8988T (cell line): ENCODE measurements at regions not wholly inside any gene's neighbourhood (a gene's known extent, or its start where the extent isn't known, plus 50 kb on each side); places are given as distances from the start of the nearest gene placed in this dataset.

ENCODE experiments used
- DNase-seq: peaks from one replicate; pipeline ENCODE4 v3.0.0; 2011

DNA sequence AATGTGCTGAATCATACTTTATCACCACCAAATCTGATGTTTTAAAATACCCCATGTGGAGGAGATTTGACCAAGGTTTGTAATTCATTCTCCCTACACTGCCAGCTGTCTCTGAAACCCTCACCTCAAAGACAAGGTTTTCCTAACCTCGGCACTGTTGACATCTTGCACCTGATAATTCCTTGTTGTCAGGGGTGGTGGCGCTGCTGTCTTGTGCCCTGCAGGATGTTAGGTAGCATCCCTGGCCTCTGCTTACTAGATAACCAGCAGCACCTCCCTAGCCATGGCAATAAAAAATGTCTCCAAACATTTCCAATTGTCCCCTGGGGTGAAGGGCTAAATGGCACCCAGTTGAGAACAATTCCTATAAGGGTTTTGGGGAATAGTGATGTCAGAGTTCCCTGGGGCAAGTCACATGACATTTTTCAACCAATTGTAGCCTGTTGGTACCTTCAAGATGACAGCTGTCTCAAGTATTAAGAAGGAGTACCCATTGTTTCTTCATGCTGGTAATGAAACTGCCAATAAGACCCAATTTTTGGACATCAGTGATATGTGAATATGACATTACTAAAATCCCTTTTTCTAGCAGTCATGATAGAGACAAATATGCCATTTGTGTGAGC is 160.6 kb upstream of the PLCXD3 start:
- no peak for DNase-seq

DNA sequence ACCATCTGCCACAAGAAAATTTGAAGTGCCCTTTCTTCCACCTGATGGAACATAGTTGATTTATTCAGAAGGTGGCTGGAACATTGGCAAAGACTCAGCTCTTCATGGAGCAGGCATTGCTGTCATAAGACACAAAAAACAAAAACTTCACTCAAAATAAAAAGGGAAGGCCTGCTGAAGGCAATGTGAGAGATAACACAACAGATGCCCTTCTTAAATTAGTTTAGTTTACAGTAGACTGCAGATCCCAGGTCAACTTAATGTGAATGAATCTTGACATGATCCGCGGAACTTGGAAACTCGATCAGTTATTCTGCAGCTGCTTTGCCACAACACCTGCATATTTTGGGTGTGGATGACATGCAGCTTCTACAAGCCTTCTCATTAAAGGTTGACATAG is 159.8 kb upstream of the PLCXD3 start:
- no peak for DNase-seq

DNA sequence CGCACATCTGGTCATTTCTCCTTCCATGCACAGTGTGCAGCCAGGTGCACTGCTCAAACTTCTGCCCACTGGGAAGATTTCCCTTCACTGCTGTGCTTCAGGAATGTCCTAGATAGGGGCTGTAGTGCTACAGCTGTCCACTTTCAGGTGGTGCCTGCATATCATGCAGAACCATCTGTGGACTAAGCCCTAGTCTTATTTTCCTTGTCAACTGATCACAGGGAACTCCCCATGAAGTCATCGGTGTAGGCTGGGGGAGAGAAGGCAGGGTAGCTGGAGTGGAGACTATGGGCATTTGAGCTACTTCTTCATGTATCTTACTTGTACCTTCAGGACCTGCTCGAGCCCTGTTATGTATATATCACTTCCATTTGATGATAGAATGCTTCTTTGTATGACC is 150.9 kb upstream of the PLCXD3 start:
- DNase-seq, result no peak

DNA sequence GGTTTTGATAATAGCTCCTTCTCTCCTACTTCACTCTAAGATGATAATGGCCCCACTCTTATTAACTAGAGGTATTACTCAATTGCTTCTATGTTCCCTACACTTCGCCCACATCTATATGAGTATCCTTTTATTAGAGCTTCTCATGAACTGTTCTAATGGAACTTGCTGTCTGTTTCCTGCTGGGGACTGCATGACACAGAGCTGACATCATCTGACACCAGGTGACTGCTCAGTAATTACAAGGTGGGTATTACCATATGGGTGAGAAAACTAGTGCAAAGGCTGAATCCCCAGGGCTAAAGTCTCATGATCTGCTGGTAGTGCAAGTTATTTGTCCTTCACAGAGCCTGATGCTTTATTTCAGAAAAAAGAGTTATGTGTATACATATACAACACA is 146.2 kb upstream of the PLCXD3 start:
- DNase-seq, result no peak

DNA sequence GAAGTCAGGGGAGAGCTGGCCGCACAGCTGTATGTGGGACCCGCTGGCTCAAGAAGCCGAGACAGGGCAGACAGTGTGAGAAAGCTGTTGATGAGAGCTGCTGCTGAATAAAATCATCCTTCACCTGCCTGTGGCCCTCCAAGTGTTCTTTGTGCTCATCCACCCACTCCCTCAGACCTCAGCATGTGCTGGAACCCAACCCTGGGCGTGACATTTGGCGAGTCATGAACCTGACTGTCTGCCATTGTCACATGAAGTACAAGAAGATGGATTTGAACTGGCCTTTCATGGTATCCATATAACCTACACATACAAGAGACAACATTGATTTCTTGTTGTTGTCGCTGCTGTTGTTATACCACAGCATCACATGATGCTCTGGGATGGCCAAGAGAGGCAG is 139.7 kb upstream of the PLCXD3 start:
- no peak for DNase-seq

DNA sequence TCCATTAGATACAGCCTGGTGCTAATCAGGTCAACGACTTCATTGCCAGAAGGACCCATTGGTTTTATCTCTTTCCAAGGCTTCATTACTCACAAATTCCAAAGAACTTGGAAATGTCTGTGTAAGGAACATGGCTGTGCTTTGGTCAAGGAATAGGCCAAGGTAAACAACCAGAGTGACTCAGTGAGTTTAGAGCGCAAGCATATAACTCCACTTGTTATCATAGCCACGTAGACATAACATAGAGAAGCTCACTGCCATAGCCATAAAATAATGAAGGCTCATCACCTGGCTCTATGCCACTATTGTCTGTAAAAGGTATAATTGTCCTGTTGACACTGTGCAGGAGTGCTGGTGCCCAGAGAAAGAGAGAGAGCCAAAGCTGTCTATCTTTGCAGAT is 139.3 kb upstream of the PLCXD3 start:
- no peak for DNase-seq

DNA sequence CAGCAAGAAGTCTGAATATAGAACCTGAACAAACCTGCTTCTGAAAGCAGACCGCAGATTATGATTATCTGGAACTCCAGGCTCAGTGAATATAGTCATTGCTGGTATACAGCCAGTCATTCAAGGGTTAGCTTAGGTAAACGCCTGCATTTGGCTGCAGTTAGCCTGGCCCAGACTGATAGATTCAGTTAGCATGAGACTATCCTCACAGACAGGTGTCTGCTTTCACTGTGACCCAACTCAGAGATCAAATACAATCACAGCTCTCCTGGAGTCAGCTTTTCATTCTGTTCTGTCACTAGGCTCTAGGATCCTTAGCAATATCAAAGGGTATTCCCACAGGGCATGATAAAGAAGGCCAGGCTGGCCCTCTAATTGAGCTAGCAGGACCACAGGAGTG is 138.6 kb upstream of the PLCXD3 start:
- no peak for DNase-seq

DNA sequence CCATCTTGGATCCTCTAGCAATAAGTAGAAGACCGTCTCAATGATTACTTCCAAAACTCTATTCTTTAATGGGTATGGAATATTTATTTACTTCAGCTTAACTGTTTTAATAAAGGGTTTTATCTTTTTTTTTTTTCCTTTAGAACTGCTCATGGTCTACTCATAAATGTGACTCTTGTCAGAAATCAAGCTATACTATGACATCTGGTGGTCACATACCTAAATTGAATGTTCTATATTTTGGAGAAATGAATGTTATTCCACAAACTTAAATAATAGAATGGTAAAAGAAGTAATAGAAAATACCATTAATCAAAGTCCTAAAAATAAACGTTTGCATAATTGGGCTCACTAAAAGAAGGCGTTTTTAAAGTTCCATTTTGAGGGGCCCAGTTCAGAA is 131.2 kb upstream of the PLCXD3 start:
- DNase-seq, result no peak

DNA sequence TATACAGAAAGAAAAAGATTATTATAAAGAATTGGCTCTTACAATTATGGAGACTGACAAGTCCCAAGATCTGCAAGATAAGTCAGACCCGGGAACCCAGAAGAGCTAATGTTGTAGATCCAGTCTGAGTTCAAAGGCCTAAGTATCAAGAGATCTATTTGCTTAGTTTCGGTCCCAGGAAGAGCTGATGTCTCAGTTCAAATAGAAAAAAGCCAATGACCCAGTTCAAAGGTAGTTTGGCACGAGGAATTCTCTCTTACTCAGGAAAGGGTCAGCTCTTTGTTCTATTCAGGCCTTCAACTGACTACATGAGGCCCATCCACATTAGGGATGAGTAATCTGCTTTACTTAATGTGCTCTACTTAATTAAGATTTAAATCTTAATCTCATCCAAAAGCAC is 128.3 kb upstream of the PLCXD3 start:
- DNase-seq, result no peak

DNA sequence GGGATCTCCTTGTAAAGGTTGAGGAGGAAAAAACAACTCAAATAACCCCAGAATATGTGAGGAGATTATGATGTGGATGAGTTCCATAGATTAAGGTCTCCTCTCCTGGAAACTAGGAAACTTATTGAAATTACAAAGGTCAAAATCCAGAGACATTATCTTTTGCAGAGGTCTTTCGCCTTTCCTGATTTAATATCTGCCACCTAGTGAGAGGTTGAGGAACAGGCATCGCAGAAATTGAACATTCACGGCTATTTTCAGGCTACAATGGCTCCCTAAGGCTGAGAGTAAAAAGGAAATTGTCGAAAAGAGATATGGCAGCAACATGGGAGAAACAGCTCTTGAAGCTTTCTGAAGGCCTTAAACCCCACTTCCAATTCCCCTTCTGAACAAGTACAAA is 127.5 kb upstream of the PLCXD3 start:
- no peak for DNase-seq

DNA sequence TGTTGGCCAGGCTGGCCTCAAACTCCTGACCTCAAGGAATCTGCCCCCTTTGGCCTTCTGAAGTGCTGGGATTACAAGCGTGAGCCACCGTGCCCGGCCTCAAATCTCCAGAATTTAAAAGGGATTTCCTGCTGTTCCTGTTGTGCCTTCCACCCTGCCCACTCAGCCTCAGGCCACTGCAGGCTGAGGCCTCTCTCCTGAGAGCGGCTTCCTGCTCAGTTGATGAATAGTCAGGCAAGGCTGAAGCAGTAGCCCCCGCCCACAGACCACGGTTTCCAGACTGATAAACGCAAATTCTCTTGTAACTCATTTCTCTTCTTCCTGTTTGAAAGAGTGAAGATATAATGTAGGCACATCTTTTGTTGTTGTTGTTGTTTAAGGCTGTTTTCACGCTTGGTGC is 127.0 kb upstream of the PLCXD3 start:
- no peak for DNase-seq

DNA sequence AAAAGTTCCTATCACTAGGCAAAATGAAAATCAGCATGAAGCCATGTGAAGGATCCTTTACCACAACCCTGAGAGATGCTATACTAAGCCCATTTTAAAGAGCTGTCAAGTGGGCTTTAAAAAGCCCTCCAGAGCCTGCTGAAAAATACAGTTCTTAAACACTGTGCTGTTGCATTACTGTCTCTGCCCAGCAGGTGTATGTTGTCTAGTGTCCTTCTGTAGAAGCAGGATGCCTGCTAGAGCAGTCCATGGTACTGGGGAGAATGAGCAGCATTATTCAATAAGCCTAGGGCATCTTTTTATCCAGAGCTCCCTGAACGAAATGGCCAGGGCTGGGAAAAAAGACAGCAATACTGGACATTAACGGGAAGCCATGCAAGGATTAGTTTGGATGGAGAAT is 126.2 kb upstream of the PLCXD3 start:
- peak; percentile 8 for DNase-seq

DNA sequence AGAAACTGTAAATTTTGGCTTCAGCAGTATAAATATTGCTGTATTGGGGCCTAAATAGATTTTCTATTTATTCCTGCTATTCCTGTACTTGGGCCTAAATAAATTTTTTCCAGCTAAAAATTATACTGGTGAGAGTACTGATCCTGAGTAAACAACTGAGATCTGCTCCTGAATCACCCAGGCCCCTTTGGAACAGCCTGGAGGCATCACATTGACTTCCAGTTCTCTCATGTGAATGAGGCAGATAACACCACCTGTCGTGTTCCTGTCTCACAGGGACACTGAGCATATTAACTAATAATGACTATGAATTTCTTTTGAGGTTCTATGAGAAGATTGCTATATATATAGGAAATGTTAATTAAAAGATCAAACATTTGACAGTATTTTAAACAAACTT is 119.5 kb upstream of the PLCXD3 start:
- no peak for DNase-seq

DNA sequence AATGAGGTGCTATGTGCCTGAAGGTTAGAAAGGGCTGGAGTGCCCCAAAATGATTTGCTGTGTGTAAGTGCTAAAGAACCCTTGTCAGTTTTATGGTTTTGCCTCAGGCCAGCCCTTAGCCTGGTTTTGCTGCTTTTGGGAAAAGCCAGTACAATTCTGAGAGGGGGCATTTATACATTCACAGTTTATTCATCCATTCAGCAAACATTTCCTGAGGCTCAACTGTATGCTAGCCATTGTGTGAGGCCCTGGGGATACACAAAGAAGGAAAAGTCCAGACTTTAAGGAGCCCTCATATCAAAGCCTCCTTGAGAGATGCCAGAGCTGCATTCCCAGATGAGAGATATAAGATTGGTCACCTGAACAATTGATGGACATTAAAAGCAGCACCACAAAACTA is 115.2 kb upstream of the PLCXD3 start:
- DNase-seq, result no peak

DNA sequence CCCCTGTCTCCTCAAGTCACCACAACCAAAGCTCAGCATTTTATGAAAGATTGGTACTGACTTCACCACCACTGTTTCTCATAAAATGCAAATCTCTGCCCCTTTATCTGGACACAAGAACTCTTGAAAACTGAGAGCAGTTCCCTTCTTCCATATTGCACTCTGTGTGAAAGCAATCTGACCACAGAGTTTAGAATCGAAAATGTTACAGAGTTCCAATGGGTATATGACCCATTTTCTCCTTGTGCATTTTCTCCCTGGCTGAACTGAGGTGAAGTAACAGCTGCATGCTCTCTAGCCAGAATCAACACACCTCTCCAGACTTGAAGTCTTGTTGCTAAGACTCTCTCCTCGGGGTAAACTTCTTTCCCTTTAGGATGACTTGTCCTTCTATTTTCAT is 111.0 kb upstream of the PLCXD3 start:
- DNase-seq, result no peak

DNA sequence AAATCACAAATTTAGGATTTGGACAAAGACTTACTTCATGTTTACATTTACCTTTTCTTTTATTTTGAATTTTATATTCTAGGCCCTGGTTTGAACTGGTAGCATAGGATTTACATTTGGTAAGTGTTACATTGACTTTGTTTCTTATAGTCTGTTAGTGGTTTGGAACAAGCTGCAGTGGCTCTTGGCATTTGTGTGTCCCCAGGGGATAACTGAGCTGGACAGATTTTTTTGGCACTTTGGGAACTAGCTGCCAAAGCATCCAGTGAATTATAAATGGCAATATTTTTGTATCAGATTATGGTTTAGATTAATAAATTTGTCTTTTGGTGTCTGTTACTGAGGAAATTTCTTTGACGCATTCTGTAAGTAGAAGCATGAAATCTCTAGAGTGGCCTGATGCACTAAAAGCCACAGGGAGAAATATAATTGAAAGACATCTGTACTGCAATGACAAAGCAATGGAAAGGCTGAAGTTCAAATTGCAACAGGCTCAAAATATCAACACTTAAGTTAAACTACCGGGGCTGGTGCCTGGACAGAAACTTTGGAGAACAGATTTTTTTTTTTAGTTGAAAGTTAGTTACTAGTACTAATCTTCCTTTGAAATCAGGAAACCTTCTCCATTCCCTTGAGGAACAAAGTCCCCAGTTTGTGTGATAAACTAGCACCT is 107.6 kb upstream of the PLCXD3 start:
- DNase-seq, result no peak

DNA sequence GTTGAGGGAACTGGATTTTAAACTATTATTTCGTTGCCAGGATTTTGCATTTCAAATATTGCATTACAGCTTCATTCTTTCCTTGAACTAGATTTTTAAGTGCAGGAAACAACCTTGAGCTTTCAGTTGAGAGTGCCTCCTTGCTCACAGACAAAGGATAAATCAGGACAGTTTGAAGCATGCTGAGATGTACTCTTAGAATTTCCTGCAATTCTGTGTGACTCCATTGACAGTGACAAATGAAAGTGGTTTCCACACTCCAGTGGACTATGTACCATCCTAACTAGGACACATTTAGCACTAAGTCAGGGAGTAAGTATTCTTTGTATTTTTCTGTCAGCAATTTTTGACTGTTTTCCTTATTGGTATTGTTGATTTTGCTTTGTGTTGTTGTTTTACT is 100.0 kb upstream of the PLCXD3 start:
- DNase-seq, result no peak

DNA sequence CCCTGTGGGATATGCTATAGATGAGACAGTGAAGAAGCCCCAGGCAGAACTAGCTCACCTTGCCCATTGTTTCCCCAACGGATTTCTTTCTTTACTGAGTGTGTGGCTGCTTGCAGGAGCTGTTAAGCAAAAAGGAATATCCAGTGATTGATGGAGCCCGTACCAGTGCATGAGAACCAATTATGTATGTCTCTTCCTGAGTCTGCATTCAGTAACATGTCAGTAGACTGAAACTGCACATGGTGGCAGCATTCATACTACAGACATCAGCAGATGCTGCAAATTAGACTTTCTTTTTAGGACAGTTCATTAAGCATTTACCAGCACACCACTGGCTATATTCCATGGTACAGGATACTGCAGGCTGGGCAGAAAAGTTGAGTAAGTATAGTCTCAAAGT is 90.3 kb upstream of the PLCXD3 start:
- DNase-seq, result no peak

DNA sequence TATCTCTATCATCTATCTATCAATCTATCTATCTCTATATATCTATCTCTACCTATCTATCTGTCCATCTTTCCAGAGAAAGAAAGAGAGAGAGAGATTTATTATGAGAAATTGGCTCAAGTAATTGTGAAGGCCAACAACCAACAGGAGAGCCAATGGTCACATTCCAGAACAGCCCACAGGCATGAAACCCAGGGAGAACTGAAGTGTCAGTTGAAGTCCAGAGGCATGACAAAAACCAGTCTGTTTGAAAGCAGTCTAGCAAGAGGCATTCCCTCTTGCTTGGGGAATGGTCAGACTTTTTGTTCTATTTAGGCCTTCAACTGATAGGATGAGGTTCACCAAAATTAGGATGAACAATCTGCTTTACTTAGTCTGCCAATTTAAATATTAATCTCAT is 87.6 kb upstream of the PLCXD3 start:
- DNase-seq, result no peak

DNA sequence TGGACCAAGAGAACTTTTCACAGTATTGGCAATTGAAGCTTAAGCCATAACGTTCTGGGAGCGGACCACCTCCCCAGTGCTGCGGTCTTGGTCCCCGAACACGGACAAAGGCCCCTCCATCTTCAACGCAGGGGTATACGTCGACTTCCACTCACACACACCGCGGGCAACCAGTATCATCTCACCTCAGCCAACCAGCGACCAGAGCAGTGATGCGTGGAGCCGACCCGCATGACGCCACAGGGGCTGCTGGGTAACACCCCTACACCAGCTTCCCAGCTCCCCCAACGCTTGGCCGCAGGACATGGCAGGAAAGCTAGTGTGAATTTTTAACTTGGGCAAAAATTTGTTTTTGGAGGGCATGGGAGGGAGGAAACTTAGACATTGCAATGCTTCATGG is 77.3 kb upstream of the PLCXD3 start:
- DNase-seq, result no peak

DNA sequence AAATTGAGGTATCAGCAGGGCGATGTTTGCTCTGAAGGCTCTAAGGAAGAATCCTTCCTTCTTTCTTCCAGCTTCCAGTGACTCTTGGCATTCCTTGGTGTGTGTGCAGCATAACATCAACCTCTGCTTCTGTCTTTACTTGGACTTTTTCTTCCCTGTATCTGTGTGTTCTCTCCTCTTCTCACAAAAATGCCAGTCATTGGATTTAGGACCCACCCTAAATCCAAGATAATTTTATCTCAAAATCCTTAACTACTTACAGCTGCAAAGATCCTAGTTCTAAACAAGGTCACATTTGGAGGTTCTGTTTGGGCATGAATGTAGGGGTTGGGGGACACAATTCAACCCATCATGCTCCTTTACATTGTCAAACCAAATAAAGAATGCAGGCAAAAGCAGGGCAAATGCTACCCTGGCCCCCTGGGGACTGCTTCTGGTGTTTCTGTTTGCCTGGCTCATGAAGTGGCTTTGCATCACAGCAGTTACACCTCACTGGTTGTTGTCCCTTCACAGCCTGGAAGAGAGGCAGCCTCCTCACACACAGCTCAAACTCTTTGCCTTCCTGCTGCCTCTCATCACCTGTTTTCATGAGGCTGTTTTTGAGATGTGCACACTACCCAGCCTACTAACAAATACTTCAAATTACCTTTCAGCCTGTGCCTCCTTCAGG is 64.8 kb upstream of the PLCXD3 start:
- no peak for DNase-seq

DNA sequence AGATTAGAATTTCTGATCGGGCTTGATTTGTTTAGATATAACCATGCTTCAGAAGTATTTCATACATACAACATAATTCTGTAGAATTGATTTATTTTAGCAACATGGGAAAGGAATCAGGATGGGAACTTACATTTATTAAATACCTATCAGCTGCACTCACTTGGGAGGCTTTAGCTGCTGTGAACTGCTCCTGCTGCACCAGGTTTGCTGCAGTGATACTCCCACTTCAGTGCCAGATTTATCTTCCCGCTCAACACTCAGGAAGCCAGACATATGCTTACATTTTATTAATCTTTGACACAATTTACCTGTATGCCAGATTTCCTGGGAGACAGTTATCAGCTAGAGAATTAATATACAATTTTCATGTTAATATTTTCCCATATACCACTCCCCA is 64.0 kb upstream of the PLCXD3 start:
- DNase-seq, result no peak
